Panc1 (cell line): ENCODE measurements at regions not wholly inside any gene's neighbourhood (a gene's known extent, or its start where the extent isn't known, plus 50 kb on each side); places are given as distances from the start of the nearest gene placed in this dataset.

Experiments
- ATAC-seq: fragments of 200-7000 bp; cut with Tn5 transposase; 2 replicates; pipeline ENCODE4 v1.9.1; 2020; ENCODE audit warnings: mild to moderate bottlenecking, moderate library complexity
- BruUV-seq: library from RNA; stranded (reverse); fragments of 400-500 nt; replicated peaks from 2 replicates; lab custom pipeline; 2021; lab: Mats Ljungman, UMichigan
- CTCF ChIA-PET: fragments of 300-600 bp; sonication (Branson Sonifier 250); formaldehyde crosslinking; loops from one replicate; lab custom pipeline; 2022; ENCODE audit warnings: antibody characterized with exemption; lab: Charles Lee
- POLR2A ChIA-PET: fragments of 300-600 bp; sonication (Branson Sonifier 250); formaldehyde crosslinking; loops from one replicate; lab custom pipeline; 2022; ENCODE audit warnings: antibody characterized with exemption; lab: Charles Lee
- DNase-seq: peaks from one replicate; pipeline ENCODE4 v3.0.0-alpha.2; 2010; ENCODE audit warnings: low read depth, low spot score
- H3K27ac ChIP-seq: 2 replicates; pipeline ENCODE4 v1.5.1; 2011; ENCODE audit warnings: mild to moderate bottlenecking, low read length, inconsistent platforms
- H3K27me3 ChIP-seq: fragments of 200-500 bp; sonication (Bioruptor generic); 2 replicates; pipeline ENCODE4 v1.6.0; 2014; ENCODE audit warnings: low read length, inconsistent platforms; ENCODE audit not compliant: control insufficient read depth, insufficient read depth
- H3K36me3 ChIP-seq: fragments of 200-500 bp; sonication (Bioruptor generic); 2 replicates; pipeline ENCODE4 v1.5.1; 2014; ENCODE audit warnings: inconsistent platforms, mild to moderate bottlenecking, low read length, moderate library complexity; ENCODE audit not compliant: control insufficient read depth, insufficient read depth
- H3K4me1 ChIP-seq: 2 replicates; pipeline ENCODE4 v1.5.1; 2011; ENCODE audit warnings: inconsistent platforms, mild to moderate bottlenecking, low read length, moderate library complexity; ENCODE audit not compliant: control insufficient read depth, insufficient read depth
- H3K4me3 ChIP-seq, 2 experiments: 2 replicates each; pipeline ENCODE4 v1.5.1; 2011 to 2012; ENCODE audit warnings: low read depth in 2 of 2, low read length in 2 of 2, mild to moderate bottlenecking in 2 of 2, inconsistent platforms in 1 of 2, moderate library complexity in 1 of 2
- H3K9me3 ChIP-seq: fragments of 200-500 bp; sonication (Bioruptor generic); 2 replicates; pipeline ENCODE4 v1.5.1; 2014; ENCODE audit warnings: low read depth, mild to moderate bottlenecking, inconsistent platforms, low read length, moderate library complexity; ENCODE audit not compliant: control insufficient read depth, insufficient read depth
- POLR2AphosphoS5 ChIP-seq: IDR thresholded peaks from 2 replicates; pipeline ENCODE4 v1.6.1; 2012; ENCODE audit warnings: mild to moderate bottlenecking, low read depth, low read length, moderate library complexity
- SIN3A ChIP-seq: IDR thresholded peaks from 2 replicates; pipeline ENCODE4 v1.6.1; 2012; ENCODE audit warnings: low read depth, mild to moderate bottlenecking, low read length, moderate library complexity, borderline replicate concordance; ENCODE audit not compliant: insufficient read depth
- TCF7L2 ChIP-seq: IDR thresholded peaks from 2 replicates; pipeline ENCODE4 v1.6.1; 2011; ENCODE audit warnings: mild to moderate bottlenecking, low read depth, low read length, inconsistent platforms
- in situ Hi-C: cut with HindIII; loops from 2 replicates; pipeline ENCODE4 v1.10.0; 2016; ENCODE audit warnings: low sequenced_read_pairs, low pct_unique_long_range_greater_than_20kb
- intact Hi-C: fragments of 100-400 bp; cut with micrococcal nuclease; formaldehyde crosslinking; loops from one replicate; pipeline ENCODE4 v1.10.0; 2022; ENCODE audit not compliant: unreplicated experiment
- TF ChIP-seq, protein P1 (sequence below), 2 experiments: IDR thresholded peaks; 2 replicates each; pipeline ENCODE4 v1.6.1; 2011 to 2012; ENCODE audit warnings: low read depth in 2 of 2, control low read depth in 1 of 2, low read length in 1 of 2, mild to moderate bottlenecking in 1 of 2, moderate library complexity in 1 of 2; ENCODE audit not compliant: insufficient read depth in 1 of 2
- TF ChIP-seq, protein P2 (sequence below): fragments of 450-650 bp; IDR thresholded peaks from 2 replicates; pipeline ENCODE4 v1.5.1; 2017; ENCODE audit warnings: mild to moderate bottlenecking

GRCh38 chr18:42159146-42159545, 204.1 kb downstream of the PIK3C3 start:
- DNase-seq, result no peak
- ATAC-seq, result no peak
- Histone ChIP-seq H3K4me1 (no peaks in the 10 kb centered on the region), H3K4me3 (no peak overlapping the region), H3K9me3 (no peaks in the 10 kb centered on the region), H3K27ac (no peak overlapping the region), H3K36me3 (no peaks in the 10 kb centered on the region), H3K27me3 (no peaks in the 10 kb centered on the region)
- in situ Hi-C loops (no loop called here), intact Hi-C loops (no loop called here)
- CTCF ChIA-PET, result no interaction called here
- no TSS peak for BruUV-seq
- POLR2A ChIA-PET, result no interaction called here
- TF ChIP-seq, protein P1, sequence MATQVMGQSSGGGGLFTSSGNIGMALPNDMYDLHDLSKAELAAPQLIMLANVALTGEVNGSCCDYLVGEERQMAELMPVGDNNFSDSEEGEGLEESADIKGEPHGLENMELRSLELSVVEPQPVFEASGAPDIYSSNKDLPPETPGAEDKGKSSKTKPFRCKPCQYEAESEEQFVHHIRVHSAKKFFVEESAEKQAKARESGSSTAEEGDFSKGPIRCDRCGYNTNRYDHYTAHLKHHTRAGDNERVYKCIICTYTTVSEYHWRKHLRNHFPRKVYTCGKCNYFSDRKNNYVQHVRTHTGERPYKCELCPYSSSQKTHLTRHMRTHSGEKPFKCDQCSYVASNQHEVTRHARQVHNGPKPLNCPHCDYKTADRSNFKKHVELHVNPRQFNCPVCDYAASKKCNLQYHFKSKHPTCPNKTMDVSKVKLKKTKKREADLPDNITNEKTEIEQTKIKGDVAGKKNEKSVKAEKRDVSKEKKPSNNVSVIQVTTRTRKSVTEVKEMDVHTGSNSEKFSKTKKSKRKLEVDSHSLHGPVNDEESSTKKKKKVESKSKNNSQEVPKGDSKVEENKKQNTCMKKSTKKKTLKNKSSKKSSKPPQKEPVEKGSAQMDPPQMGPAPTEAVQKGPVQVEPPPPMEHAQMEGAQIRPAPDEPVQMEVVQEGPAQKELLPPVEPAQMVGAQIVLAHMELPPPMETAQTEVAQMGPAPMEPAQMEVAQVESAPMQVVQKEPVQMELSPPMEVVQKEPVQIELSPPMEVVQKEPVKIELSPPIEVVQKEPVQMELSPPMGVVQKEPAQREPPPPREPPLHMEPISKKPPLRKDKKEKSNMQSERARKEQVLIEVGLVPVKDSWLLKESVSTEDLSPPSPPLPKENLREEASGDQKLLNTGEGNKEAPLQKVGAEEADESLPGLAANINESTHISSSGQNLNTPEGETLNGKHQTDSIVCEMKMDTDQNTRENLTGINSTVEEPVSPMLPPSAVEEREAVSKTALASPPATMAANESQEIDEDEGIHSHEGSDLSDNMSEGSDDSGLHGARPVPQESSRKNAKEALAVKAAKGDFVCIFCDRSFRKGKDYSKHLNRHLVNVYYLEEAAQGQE (IDR thresholded peaks at IDR 0.05; ENCODE audit: insufficient read depth in 1 of 2, low read depth in 2 of 2, low read length in 1 of 2), result no peak
- TF ChIP-seq, protein P2, sequence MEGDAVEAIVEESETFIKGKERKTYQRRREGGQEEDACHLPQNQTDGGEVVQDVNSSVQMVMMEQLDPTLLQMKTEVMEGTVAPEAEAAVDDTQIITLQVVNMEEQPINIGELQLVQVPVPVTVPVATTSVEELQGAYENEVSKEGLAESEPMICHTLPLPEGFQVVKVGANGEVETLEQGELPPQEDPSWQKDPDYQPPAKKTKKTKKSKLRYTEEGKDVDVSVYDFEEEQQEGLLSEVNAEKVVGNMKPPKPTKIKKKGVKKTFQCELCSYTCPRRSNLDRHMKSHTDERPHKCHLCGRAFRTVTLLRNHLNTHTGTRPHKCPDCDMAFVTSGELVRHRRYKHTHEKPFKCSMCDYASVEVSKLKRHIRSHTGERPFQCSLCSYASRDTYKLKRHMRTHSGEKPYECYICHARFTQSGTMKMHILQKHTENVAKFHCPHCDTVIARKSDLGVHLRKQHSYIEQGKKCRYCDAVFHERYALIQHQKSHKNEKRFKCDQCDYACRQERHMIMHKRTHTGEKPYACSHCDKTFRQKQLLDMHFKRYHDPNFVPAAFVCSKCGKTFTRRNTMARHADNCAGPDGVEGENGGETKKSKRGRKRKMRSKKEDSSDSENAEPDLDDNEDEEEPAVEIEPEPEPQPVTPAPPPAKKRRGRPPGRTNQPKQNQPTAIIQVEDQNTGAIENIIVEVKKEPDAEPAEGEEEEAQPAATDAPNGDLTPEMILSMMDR, result no peak
- TF ChIP-seq TCF7L2 (no peak), POLR2AphosphoS5 (no peak), SIN3A (no peak)

DNA sequence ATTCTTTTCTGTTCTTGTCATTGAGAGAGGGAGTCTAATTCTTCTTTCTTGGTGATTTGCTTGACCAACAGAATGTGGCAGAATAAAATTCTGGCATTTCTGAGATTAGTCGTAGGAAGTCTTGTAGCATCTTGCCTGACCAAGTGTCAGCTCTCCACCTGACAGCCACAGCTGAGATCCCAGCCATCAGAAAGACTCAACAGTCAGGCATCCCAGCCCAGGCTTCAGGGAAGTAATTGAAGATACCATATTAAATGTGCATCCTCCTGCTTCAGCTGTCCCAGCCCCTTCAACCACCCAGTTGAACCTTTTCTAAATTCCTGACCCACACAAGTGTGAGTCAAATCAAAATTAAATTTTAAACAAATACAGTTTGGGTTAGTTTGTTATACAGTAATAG, 208.3 kb downstream of the PIK3C3 start:
- Histone ChIP-seq H3K36me3 (no peaks in the 10 kb centered on the region), H3K9me3 (no peaks in the 10 kb centered on the region), H3K27ac (no peak overlapping the region), H3K4me1 (no peaks in the 10 kb centered on the region), H3K27me3 (no peaks in the 10 kb centered on the region), H3K4me3 (no peak overlapping the region)
- intact Hi-C loops (no loop called here), in situ Hi-C loops (no loop called here)
- BruUV-seq, result no TSS peak
- TF ChIP-seq POLR2AphosphoS5, result no peak
- TF ChIP-seq, protein P1 (IDR thresholded peaks at IDR 0.05; ENCODE audit: insufficient read depth in 1 of 2, low read depth in 2 of 2, low read length in 1 of 2), result no peak
- ATAC-seq (no peak), DNase-seq (no peak)
- CTCF ChIA-PET, result no interaction called here
- POLR2A ChIA-PET, result interaction anchor here (0.6 kb wide), 1 partner anchor 753 kb away, joined by 3 read pairs; no protein-coding TSS in a partner anchor
